A549 (cell line): ENCODE measurements at regions not wholly inside any gene's neighbourhood (a gene's known extent, or its start where the extent isn't known, plus 50 kb on each side); places are given as distances from the start of the nearest gene placed in this dataset.

Experiments
- ATAC-seq, 2 experiments: fragments of 200-7000 bp in 1 of 2; fragments of >200 bp in 1 of 2; cut with Nextera tagmentation in 1 of 2; cut with Tn5 transposase in 1 of 2; 3 replicates each; pipeline versions ENCODE4 v1.8.0 to v1.9.1; 2018 to 2020; ENCODE audit warnings: mild to moderate bottlenecking in 1 of 2, moderate library complexity in 1 of 2
- CTCF ChIA-PET: fragments of 300-600 bp; sonication (Branson Sonifier 250); formaldehyde crosslinking; extraction: SDS; loops from one replicate; lab custom pipeline; 2021; ENCODE audit warnings: antibody characterized with exemption, inconsistent platforms; lab: Yijun Ruan, JAX
- POLR2A ChIA-PET: fragments of 350-600 bp; formaldehyde crosslinking; extraction: SDS; loops from one replicate; lab custom pipeline; 2021; ENCODE audit warnings: antibody characterized with exemption, inconsistent platforms; lab: Yijun Ruan, JAX
- DNase-seq, 2 experiments: peaks; one replicate each; pipeline versions ENCODE4 v3.0.0 to v3.0.0-alpha.2; 2011 to 2016; ENCODE audit warnings: low read depth in 1 of 2, low spot score in 1 of 2
- FAIRE-seq: peaks from 2 replicates; lab custom pipeline; 2011; peaks lifted over from hg19 to GRCh38; lab: Jason Lieb, UNC
- H3K27ac ChIP-seq, 2 experiments: fragments of >200 bp; sonication (Bioruptor Twin); formaldehyde crosslinking; 3 replicates each; pipeline ENCODE4 v1.5.1; 2016 to 2017
- H3K4me1 ChIP-seq: fragments of >200 bp; sonication (Bioruptor Twin); formaldehyde crosslinking; 3 replicates; pipeline ENCODE4 v1.6.1; 2016
- H3K4me2 ChIP-seq: fragments of >200 bp; sonication (Bioruptor Twin); formaldehyde crosslinking; 3 replicates; pipeline ENCODE4 v1.6.1; 2016
- H3K4me3 ChIP-seq: fragments of >200 bp; sonication (Bioruptor Twin); formaldehyde crosslinking; 3 replicates; pipeline ENCODE4 v1.5.1; 2016
- H3K9me3 ChIP-seq: fragments of >200 bp; sonication (Bioruptor Twin); formaldehyde crosslinking; 3 replicates; pipeline ENCODE4 v1.6.1; 2016
- CBX2 ChIP-seq: fragments of 200-600 bp; sonication (generic); IDR thresholded peaks from 2 replicates; pipeline ENCODE4 v1.6.1; 2016; ENCODE audit warnings: low read depth, mild to moderate bottlenecking, borderline replicate concordance
- CEBPB ChIP-seq, 2 experiments: fragments of >200 bp in 1 of 2; sonication (Bioruptor Twin) in 1 of 2; formaldehyde crosslinking in 1 of 2; IDR thresholded peaks; 2 replicates each; pipeline ENCODE4 v1.6.1; 2012 to 2016
- EP300 ChIP-seq, 2 experiments: fragments of >200 bp; sonication (Bioruptor Twin); formaldehyde crosslinking; IDR thresholded peaks; 2 replicates in 1 of 2; 3 replicates in 1 of 2; pipeline ENCODE4 v1.6.1; 2016 to 2017
- FOSB ChIP-seq: fragments of 250-450 bp; sonication (Bioruptor Pico); IDR thresholded peaks from 2 replicates; pipeline ENCODE4 v1.5.0; 2020; ENCODE audit warnings: mild to moderate bottlenecking, moderate library complexity
- FOSL2 ChIP-seq, 2 experiments: fragments of 450-650 bp in 1 of 2; fragments of >200 bp in 1 of 2; sonication (Bioruptor Twin) in 1 of 2; formaldehyde crosslinking; IDR thresholded peaks; 2 replicates each; pipeline versions ENCODE4 v1.5.0 to v1.6.1; 2016 to 2020; ENCODE audit warnings: mild to moderate bottlenecking in 1 of 2, moderate library complexity in 1 of 2
- GATA3 ChIP-seq: IDR thresholded peaks from 2 replicates; pipeline ENCODE4 v1.6.1; 2012; ENCODE audit warnings: borderline replicate concordance
- HEYL ChIP-seq: fragments of 250-450 bp; sonication (Bioruptor Pico); IDR thresholded peaks from 2 replicates; pipeline ENCODE4 v1.8.0; 2021; ENCODE audit warnings: mild to moderate bottlenecking, moderate library complexity
- HOXA7 ChIP-seq: fragments of 250-450 bp; sonication (Bioruptor Pico); IDR thresholded peaks from 2 replicates; pipeline ENCODE4 v1.5.0; 2020; ENCODE audit warnings: mild to moderate bottlenecking, moderate library complexity
- MAZ ChIP-seq: fragments of 150-350 bp; IDR thresholded peaks from 2 replicates; pipeline ENCODE4 v1.6.1; 2014; ENCODE audit warnings: antibody characterized with exemption, low read depth, low read length, borderline replicate concordance
- MYC ChIP-seq: IDR thresholded peaks from 2 replicates; pipeline ENCODE4 v1.6.1; 2012; ENCODE audit warnings: mild to moderate bottlenecking, inconsistent platforms, low read length, improper control_type of control experiment, borderline replicate concordance
- NFE2L2 ChIP-seq: fragments of 150-350 bp; conservative IDR thresholded peaks from 2 replicates; pipeline ENCODE4 v1.6.1; 2014; ENCODE audit warnings: low read length
- POLR2AphosphoS2 ChIP-seq: conservative IDR thresholded peaks from 2 replicates; pipeline ENCODE4 v1.6.1; 2012; ENCODE audit warnings: low read length, improper control_type of control experiment, inconsistent platforms
- RAD21 ChIP-seq, 2 experiments: fragments of >200 bp in 1 of 2; sonication (Bioruptor Twin) in 1 of 2; formaldehyde crosslinking in 1 of 2; IDR thresholded peaks in 1 of 2; conservative IDR thresholded peaks in 1 of 2; 2 replicates in 1 of 2; 3 replicates in 1 of 2; pipeline ENCODE4 v1.6.1; 2012 to 2018; ENCODE audit warnings: inconsistent platforms in 1 of 2
- SREBF2 ChIP-seq: fragments of 450-650 bp; IDR thresholded peaks from 2 replicates; pipeline ENCODE4 v1.6.1; 2014; ENCODE audit warnings: mild to moderate bottlenecking, moderate library complexity
- ZC3H11A ChIP-seq: fragments of 450-650 bp; IDR thresholded peaks from 2 replicates; pipeline ENCODE4 v1.6.1; 2014; ENCODE audit warnings: antibody characterized with exemption, mild to moderate bottlenecking
- ZFP36 ChIP-seq: fragments of 450-650 bp; IDR thresholded peaks from 2 replicates; pipeline ENCODE4 v1.6.1; 2014; ENCODE audit warnings: borderline replicate concordance; ENCODE audit not compliant: partially characterized antibody
- ZSCAN20 ChIP-seq: fragments of 250-450 bp; sonication (Bioruptor Pico); IDR thresholded peaks from 2 replicates; pipeline ENCODE4 v1.8.0; 2022; ENCODE audit warnings: mild to moderate bottlenecking, moderate library complexity
- WGBS: methylation state at CpG from one replicate; pipeline ENCODE4 v1.1.6; 2017; ENCODE audit errors: missing lambda C conversion rate; 5-methylcytosine and 5-hydroxymethylcytosine counted together
- TF ChIP-seq, protein P1 (sequence below): fragments of >200 bp; sonication (Bioruptor Twin); formaldehyde crosslinking; IDR thresholded peaks from 3 replicates; pipeline ENCODE4 v1.5.1; 2016
- TF ChIP-seq, protein P2 (sequence below): IDR thresholded peaks from 2 replicates; pipeline ENCODE4 v1.6.1; 2012
- TF ChIP-seq, protein P3 (sequence below): fragments of 450-650 bp; IDR thresholded peaks from 2 replicates; pipeline ENCODE4 v1.6.1; 2014; ENCODE audit warnings: antibody characterized with exemption
- TF ChIP-seq, protein P4 (sequence below): IDR thresholded peaks from 2 replicates; pipeline ENCODE4 v1.6.1; 2012; ENCODE audit warnings: low read depth, borderline replicate concordance

DNA sequence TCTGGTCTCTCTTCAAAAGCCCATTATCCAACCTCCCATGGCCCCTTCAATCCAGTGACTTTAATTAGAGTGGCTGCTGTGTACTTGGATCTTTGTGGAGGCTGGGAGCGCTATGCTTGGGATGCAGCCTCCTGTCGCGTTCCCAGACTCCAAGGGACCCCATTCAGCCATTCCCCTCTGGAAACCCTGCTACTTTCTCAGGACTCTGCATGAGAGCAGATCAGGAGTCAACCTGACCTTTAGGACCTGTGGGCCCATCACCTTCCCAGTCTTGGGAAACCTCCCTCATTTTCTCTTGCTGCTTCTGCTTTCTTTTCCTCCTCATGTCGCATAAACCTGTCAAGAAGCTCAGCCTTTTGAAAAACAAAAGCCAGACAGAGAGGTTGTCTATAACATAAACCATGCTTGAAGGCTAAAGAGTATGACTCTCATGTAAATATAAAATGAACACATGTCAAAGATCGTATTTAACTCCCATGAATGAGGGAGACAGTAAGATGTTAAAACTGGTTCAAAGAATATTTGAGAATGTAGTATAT is 143.1 kb upstream of the PELI1 start:
- CTCF ChIA-PET = interaction anchor here (1.2 to 1.6 kb wide), 2 partner anchors 43 to 237 kb away, joined by 3 to 4 read pairs; no protein-coding TSS in a partner anchor
- DNase-seq (no peak), ATAC-seq (no peak), FAIRE-seq (no peak)
- Histone ChIP-seq H3K4me2 (no peak overlapping the region), H3K9me3 (no peaks in the 10 kb centered on the region), H3K4me1 (peaks cover 10% of the 10 kb centered on the region; the same call in 2 of the 3 replicates), H3K4me3 (no peak overlapping the region), H3K27ac (no peak overlapping the region)
- TF ChIP-seq, protein P1, sequence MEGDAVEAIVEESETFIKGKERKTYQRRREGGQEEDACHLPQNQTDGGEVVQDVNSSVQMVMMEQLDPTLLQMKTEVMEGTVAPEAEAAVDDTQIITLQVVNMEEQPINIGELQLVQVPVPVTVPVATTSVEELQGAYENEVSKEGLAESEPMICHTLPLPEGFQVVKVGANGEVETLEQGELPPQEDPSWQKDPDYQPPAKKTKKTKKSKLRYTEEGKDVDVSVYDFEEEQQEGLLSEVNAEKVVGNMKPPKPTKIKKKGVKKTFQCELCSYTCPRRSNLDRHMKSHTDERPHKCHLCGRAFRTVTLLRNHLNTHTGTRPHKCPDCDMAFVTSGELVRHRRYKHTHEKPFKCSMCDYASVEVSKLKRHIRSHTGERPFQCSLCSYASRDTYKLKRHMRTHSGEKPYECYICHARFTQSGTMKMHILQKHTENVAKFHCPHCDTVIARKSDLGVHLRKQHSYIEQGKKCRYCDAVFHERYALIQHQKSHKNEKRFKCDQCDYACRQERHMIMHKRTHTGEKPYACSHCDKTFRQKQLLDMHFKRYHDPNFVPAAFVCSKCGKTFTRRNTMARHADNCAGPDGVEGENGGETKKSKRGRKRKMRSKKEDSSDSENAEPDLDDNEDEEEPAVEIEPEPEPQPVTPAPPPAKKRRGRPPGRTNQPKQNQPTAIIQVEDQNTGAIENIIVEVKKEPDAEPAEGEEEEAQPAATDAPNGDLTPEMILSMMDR = no peak
- no peak for TF ChIP-seq MAZ
- TF ChIP-seq MYC = no peak
- no peak for TF ChIP-seq ZC3H11A
- TF ChIP-seq, protein P2, sequence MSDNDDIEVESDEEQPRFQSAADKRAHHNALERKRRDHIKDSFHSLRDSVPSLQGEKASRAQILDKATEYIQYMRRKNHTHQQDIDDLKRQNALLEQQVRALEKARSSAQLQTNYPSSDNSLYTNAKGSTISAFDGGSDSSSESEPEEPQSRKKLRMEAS = no peak
- TF ChIP-seq SREBF2 = no peak
- no peak for TF ChIP-seq FOSL2 (IDR thresholded peaks at IDR 0.05)
- no peak for TF ChIP-seq FOSL2 (CRISPR knock-in tag; IDR thresholded peaks at IDR 0.05)
- WGBS = 54% methylated on average over 5 of the region's 5 CpGs
- POLR2A ChIA-PET = no interaction called here

DNA sequence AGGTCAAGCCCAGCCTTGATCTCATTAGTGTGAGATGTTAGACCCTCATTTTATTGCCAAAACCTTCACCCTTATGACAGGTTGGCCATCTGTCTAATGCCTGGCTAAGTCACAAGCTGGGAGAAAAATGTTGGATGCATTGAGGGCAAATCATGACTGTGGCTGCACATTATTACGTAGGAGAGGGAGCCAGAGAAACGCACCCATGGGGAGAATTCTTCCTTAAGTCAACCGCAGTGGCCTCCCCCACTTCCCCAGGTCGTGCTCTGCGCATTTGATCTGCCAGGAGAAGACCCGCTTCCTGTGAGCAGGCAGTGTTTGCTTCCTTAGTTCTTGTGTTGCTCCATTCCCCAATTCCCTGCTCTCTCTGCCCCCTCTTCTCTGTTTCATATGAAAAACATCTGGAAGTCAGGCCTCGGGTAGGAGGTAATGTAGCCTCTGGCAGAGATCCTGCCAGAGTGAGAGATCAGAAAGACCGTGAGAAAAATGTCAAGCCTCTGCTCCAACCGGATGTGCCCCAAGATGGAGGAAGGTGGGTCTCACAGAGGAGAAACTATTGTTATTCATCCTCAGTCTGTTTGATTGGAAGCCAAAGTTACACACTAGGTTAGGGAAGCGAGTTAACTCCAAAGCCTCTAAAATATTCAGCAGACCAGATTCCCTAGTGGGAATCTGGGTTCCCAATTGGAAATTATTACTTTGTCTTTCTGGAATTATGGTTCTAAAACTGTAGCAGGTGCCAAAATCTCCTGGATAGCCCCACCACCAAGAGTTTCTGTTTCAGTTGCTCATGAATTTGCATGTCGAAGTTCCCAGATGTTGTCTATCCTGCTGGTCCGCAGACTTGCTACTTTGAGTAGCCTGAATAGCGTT is 144.3 kb upstream of the PELI1 start:
- WGBS = 58% methylated on average over 13 of the region's 13 CpGs
- ChIA-PET POLR2A (no interaction called here), CTCF (interaction anchor here (1.2 kb wide), 1 partner anchor 42 kb away, joined by 3 read pairs; no protein-coding TSS in a partner anchor)
- ATAC-seq (no peak), DNase-seq (no peak), FAIRE-seq (no peak)
- H3K27ac ChIP-seq = no peak overlapping the region
- TF ChIP-seq GATA3 = no peak
- no peak for TF ChIP-seq POLR2AphosphoS2
- no peak for TF ChIP-seq CBX2
- no peak for TF ChIP-seq MAZ
- TF ChIP-seq RAD21 (conservative IDR thresholded peaks at IDR 0.05 in 1 of 2, IDR thresholded peaks at IDR 0.05 in 1 of 2) = no peak
- TF ChIP-seq HEYL (CRISPR knock-in tag) = no peak
- TF ChIP-seq EP300 (IDR thresholded peaks at IDR 0.05) = no peak
- no peak for TF ChIP-seq FOSB (CRISPR knock-in tag)
- no peak for TF ChIP-seq ZSCAN20 (CRISPR knock-in tag)
- TF ChIP-seq ZFP36 = no peak
- TF ChIP-seq, protein P3, sequence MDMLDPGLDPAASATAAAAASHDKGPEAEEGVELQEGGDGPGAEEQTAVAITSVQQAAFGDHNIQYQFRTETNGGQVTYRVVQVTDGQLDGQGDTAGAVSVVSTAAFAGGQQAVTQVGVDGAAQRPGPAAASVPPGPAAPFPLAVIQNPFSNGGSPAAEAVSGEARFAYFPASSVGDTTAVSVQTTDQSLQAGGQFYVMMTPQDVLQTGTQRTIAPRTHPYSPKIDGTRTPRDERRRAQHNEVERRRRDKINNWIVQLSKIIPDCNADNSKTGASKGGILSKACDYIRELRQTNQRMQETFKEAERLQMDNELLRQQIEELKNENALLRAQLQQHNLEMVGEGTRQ = no peak
- TF ChIP-seq, protein P4, sequence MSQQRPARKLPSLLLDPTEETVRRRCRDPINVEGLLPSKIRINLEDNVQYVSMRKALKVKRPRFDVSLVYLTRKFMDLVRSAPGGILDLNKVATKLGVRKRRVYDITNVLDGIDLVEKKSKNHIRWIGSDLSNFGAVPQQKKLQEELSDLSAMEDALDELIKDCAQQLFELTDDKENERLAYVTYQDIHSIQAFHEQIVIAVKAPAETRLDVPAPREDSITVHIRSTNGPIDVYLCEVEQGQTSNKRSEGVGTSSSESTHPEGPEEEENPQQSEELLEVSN = no peak
- no peak for TF ChIP-seq NFE2L2
- TF ChIP-seq HOXA7 (CRISPR knock-in tag) = no peak
- no peak for TF ChIP-seq CEBPB (IDR thresholded peaks at IDR 0.05)
- no peaks in the 10 kb centered on the region for H3K9me3 ChIP-seq
- no peak overlapping the region for H3K4me2 ChIP-seq
- H3K4me1 ChIP-seq = peaks cover 10% of the 10 kb centered on the region; the same call in 2 of the 3 replicates
- H3K4me3 ChIP-seq = no peak overlapping the region
